Pancreas (tissue), 10 donors: ENCODE measurements at regions not wholly inside any gene's neighbourhood (a gene's known extent, or its start where the extent isn't known, plus 50 kb on each side); places are given as distances from the start of the nearest gene placed in this dataset.

Experiments used
- ATAC-seq, 4 donors: fragments of 200-7000 bp; cut with Tn5 transposase; one replicate each; pipeline versions ENCODE4 v1.8.0 to v1.9.1; 2020; ENCODE audit warnings: mild to moderate bottlenecking in 4 of 4, moderate library complexity in 4 of 4
- DNase-seq, 6 donors: peaks; one replicate each; pipeline ENCODE4 v3.0.0-alpha.2; 2020
- FAIRE-seq: peaks from 2 replicates; lab custom pipeline; 2012; peaks lifted over from hg19 to GRCh38; lab: Jason Lieb, UNC
- H3K27ac ChIP-seq, 4 donors: fragments of 200-600 bp; sonication (generic); 1 replicate in 3 of 4; 2 replicates in 1 of 4; pipeline versions ENCODE4 v1.5.0 to v1.8.0; 2020
- H3K27me3 ChIP-seq, 4 donors: fragments of 200-600 bp; one replicate each; pipeline ENCODE4 v1.8.0; 2021
- H3K36me3 ChIP-seq, 3 donors: fragments of 200-600 bp; sonication (generic) in 1 of 3; one replicate each; pipeline versions ENCODE4 v1.5.0 to v1.8.0; 2020 to 2021
- H3K4me1 ChIP-seq, 3 donors: fragments of 200-600 bp; one replicate each; pipeline ENCODE4 v1.8.0; 2021
- H3K4me3 ChIP-seq, 4 donors: fragments of 200-600 bp; sonication (generic) in 2 of 4; one replicate each; pipeline versions ENCODE4 v1.5.0 to v1.8.0; 2020 to 2021
- H3K9me3 ChIP-seq, 4 donors: fragments of 200-600 bp; one replicate each; pipeline ENCODE4 v1.8.0; 2021
- CTCF ChIP-seq, 4 donors: fragments of 200-600 bp; sonication (generic) in 3 of 4; IDR thresholded peaks; one replicate each; pipeline versions ENCODE4 v1.5.0 to v1.8.0; 2021; ENCODE audit warnings: antibody characterized with exemption in 4 of 4
- WGBS, 2 donors: extraction: QIAGEN DNeasy Blood & Tissue Kit; methylation state at CpG; one replicate each; pipeline ENCODE4 v1.1.7; 2013; 5-methylcytosine and 5-hydroxymethylcytosine counted together
- intact Hi-C, 3 donors: fragments of 100-400 bp; cut with DNase I; formaldehyde crosslinking; loops; one replicate each; pipeline versions ENCODE4 v1.11.1 to v1.14.2; 2022
- donor health status: healthy with polysubstance abuse.
- donor health status: DM: no; HTN: no; CAD: no; lungs with moderate emphysema.
- donor health status: DM: no; HTN: no; CAD: no.
- donor health status: control.
- donor health status: control.
- donor health status: Bipolar disorder and iron deficiency.
- donor health status: DM: yes; HTN: yes; CAD: no.
- donor health status: DM: no; HTN: no; CAD: no.
- donor health status: DM: no; HTN: no; CAD: no.
- donor health status: DM: yes; HTN: yes; CAD: no.

- Histone ChIP-seq H3K4me1 (no peaks in the 10 kb centered on the region), H3K27me3 (no peaks in the 10 kb centered on the region), H3K36me3 (no peaks in the 10 kb centered on the region), H3K4me3 (no peak overlapping the region), H3K9me3 (no peaks in the 10 kb centered on the region), H3K27ac (no peak overlapping the region)
- no peak for FAIRE-seq
- TF ChIP-seq CTCF (IDR thresholded peaks at IDR 0.05) = no peak
- 66 to 68% methylated on average over 4 of the region's 4 CpGs for WGBS, 2 donors
- no peak for DNase-seq
- intact Hi-C loops = no loop called here
- no peak for ATAC-seq
Observed at GRCh38 chr4:132240081-132240480, 909.0 kb upstream of the PCDH10 start.

- ATAC-seq = no peak
- 36 to 38% methylated on average over 3 of the region's 3 CpGs for whole genome bisulfite sequencing, 2 donors
Observed at GRCh38 chr4:132245319-132245718, 903.8 kb upstream of the PCDH10 start.

GRCh38 chr4:132264176-132264575, 884.9 kb upstream of the PCDH10 start:
- FAIRE-seq (no peak), DNase-seq (no peak), ATAC-seq (no peak)
- TF ChIP-seq CTCF (IDR thresholded peaks at IDR 0.05) = no peak
- H3K27me3 ChIP-seq = no peaks in the 10 kb centered on the region
- no peak overlapping the region for H3K27ac ChIP-seq
- intact Hi-C loops = no loop called here
- H3K9me3 ChIP-seq = no peaks in the 10 kb centered on the region
- no peak overlapping the region for H3K4me3 ChIP-seq
- H3K4me1 ChIP-seq = no peaks in the 10 kb centered on the region
- no peaks in the 10 kb centered on the region for H3K36me3 ChIP-seq

More at GRCh38 chr4:132245319-132245718, 903.8 kb upstream of the PCDH10 start:
- FAIRE-seq (no peak), DNase-seq (no peak)
- no peak overlapping the region for H3K4me3 ChIP-seq
- no peak for TF ChIP-seq CTCF (IDR thresholded peaks at IDR 0.05)
- no peaks in the 10 kb centered on the region for H3K36me3 ChIP-seq
- intact Hi-C loops = no loop called here
- H3K27ac ChIP-seq = no peak overlapping the region
- no peaks in the 10 kb centered on the region for H3K9me3 ChIP-seq
- H3K27me3 ChIP-seq = no peaks in the 10 kb centered on the region
- H3K4me1 ChIP-seq = no peaks in the 10 kb centered on the region

GRCh38 chr4:132266374-132266773, 882.7 kb upstream of the PCDH10 start:
- H3K27me3 ChIP-seq = no peaks in the 10 kb centered on the region
- H3K27ac ChIP-seq = no peak overlapping the region
- no peak for FAIRE-seq
- intact Hi-C loops = no loop called here
- DNase-seq = no peak
- H3K9me3 ChIP-seq = no peaks in the 10 kb centered on the region
- no peak for ATAC-seq
- H3K4me1 ChIP-seq = no peaks in the 10 kb centered on the region
- no peak for TF ChIP-seq CTCF (IDR thresholded peaks at IDR 0.05)
- no peaks in the 10 kb centered on the region for H3K36me3 ChIP-seq
- H3K4me3 ChIP-seq = no peak overlapping the region
- WGBS, 2 donors = 74 to 85% methylated on average over 3 of the region's 3 CpGs

GRCh38 chr4:132267321-132267720, 881.8 kb upstream of the PCDH10 start:
- Histone ChIP-seq H3K27me3 (no peaks in the 10 kb centered on the region), H3K9me3 (no peaks in the 10 kb centered on the region), H3K4me1 (no peaks in the 10 kb centered on the region), H3K4me3 (no peak overlapping the region), H3K27ac (no peak overlapping the region), H3K36me3 (no peaks in the 10 kb centered on the region)
- DNase-seq (no peak), FAIRE-seq (no peak), ATAC-seq (no peak)
- TF ChIP-seq CTCF (IDR thresholded peaks at IDR 0.05) = no peak
- 72 to 90% methylated on average over 2 of the region's 2 CpGs for WGBS, 2 donors
- intact Hi-C loops = no loop called here
